GM12873 (cell line): ENCODE measurements at regions not wholly inside any gene's neighbourhood (a gene's known extent, or its start where the extent isn't known, plus 50 kb on each side); places are given as distances from the start of the nearest gene placed in this dataset.

Source experiments
- TF ChIP-seq, protein P1 (sequence below): IDR thresholded peaks from 2 replicates; pipeline ENCODE4 v1.5.1; 2012; ENCODE audit warnings: low read depth, mild to moderate bottlenecking, moderate library complexity, low read length, control low read depth; ENCODE audit not compliant: insufficient read depth; ENCODE audit errors: missing control alignments

DNA sequence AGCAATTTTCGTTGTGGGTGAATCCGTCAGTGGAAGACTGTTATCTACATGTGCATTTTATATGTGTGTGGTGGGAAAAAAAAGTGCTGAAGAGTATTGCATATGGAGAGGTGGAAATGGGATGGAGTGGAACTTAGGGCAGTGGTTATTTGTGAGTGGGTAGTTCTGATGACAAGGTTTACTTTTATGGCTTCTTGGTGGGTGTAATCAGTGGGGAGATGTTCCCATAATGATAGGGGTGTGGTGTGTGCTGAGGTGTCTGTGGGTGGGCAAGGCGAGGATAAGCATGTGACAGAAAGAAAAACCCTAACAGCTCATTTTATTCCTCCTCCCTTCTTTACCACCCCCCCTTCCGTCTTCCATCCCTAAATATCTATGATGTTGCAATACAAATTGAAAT is 288.1 kb downstream of the NUF2 start:
- TF ChIP-seq, protein P1, sequence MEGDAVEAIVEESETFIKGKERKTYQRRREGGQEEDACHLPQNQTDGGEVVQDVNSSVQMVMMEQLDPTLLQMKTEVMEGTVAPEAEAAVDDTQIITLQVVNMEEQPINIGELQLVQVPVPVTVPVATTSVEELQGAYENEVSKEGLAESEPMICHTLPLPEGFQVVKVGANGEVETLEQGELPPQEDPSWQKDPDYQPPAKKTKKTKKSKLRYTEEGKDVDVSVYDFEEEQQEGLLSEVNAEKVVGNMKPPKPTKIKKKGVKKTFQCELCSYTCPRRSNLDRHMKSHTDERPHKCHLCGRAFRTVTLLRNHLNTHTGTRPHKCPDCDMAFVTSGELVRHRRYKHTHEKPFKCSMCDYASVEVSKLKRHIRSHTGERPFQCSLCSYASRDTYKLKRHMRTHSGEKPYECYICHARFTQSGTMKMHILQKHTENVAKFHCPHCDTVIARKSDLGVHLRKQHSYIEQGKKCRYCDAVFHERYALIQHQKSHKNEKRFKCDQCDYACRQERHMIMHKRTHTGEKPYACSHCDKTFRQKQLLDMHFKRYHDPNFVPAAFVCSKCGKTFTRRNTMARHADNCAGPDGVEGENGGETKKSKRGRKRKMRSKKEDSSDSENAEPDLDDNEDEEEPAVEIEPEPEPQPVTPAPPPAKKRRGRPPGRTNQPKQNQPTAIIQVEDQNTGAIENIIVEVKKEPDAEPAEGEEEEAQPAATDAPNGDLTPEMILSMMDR: no peak

DNA sequence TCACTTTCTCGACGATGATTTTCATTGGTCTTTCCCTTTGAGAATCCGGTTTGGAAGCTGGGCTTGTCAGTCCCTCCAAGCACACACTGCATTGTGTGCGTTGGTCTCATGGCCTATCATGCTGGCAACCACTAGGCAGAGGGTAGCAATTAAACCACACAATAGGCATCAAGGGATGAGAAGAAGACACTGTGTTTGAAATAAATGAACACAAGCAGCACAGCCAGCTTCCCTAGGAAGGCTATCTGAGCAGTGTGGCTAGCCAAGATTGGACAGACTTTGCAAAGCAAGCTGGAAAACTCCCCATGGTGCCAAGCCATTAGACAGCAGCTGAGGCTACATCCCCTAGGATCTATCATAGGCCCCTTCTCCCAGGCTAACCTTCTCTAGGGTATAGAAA is 288.7 kb downstream of the NUF2 start:
- TF ChIP-seq, protein P1: no peak

DNA sequence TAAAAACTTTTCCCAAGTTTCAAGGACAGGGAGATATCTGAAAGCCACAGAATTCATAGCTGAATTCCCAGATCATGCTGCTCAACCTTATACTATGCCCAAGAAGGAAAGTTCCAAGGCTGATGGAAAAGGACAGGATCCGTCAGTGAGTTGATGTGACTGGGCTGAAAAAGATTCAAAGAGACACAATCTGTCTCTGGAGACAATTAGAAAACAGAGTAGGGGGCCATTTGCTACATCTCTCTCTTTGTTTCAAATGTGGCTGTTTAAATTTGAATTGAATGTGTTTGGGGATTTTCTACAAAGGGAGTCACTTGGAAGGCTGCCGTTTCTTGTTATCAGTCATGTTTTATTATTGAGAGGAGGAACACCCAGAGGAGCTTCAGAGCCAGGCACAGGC is 292.6 kb downstream of the NUF2 start:
- TF ChIP-seq, protein P1: no peak

DNA sequence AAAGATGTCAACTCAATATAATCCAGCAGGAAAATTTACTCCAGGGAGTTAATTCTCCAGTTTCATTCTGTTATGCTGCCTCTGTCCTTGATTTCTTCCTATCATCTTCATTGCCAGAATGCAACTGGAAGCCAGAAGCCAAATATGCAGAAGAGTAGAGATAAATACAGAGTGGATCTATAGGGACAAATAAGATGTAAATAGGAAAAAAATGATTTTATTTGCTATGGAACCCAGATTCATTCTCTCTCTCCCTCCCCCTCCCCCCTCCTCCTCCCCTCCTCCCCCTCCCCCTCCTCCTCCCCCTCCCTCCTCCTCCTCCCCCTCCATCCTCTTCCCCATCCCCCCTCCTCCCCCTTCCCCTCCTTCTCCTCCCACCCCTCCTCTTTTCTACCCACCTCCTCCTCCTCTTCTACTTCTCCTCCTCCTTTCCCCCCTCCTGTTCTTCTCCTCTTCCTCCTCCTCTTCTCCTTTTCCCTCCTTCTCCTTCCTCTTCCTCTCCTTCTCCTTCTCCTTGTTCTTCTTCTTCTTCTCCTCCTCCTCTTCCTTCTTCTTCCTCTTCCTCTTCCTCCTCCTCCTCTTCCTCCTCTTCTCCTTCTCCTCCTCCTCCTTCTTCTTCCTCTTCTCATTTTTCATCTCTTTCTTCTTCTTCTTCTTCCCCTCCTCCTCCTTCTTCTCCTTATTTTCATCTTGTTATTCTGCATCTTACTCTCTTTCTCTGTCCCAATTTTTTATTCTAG is 306.4 kb downstream of the NUF2 start:
- TF ChIP-seq, protein P1: no peak

DNA sequence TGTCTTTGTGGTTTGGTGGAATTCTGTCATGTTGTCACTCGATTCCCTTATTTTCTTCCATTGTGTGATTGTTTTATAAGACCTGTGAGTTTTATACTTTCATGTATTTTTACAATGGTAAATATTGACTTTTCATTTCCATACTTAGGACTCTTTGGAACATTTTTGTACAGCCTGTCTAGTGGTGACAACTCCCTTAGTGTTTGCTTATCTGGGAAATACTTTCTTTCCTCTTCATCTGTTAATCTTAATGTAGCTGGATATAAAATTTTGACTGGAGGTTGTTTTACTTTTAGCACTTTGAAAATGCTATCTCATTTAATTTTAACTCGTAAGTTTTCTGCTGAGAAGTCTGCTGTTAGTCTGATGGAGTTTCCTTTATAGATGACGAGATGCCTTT is 310.5 kb downstream of the NUF2 start:
- TF ChIP-seq, protein P1: no peak

DNA sequence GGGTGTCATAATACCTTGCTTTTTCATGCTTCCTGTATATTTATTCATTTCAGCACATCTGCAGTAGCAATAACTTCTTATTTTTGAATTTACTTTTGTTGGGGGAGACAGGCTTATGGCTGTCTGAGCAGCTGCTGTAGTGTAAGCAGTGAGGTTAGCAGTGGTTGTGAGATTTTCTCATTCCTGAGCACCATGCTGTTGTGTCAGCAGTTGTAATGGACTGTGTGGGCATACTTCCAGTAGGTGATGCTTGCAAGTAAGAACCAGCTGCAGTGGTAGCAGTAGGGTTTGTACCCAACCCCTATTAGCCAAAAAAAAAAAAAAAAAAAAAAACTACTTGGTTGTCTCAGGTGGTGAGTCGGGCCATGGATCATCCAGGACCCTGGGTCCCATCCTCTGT is 311.6 kb downstream of the NUF2 start:
- TF ChIP-seq, protein P1: no peak

DNA sequence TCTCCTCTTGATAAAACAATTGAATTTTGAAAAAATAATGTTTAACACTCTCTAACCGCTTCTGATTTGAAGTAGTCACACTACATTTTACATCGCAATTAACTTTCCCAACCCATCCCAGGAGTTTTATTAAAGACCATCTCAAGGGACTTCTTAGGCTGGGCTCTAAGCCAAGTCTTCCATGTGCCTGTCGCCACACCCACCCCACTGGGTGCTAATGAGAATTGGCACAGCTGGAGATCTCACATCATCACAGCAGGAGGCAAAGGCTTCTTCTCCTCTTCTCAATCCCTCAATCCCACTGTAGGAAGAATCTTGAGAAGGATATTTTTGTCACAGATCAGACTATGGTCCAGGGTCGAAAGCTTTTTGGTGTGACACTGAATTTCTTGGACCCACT is 328.9 kb downstream of the NUF2 start:
- TF ChIP-seq, protein P1: no peak
